GM19467 (cell line): ENCODE measurements at regions not wholly inside any gene's neighbourhood (a gene's known extent, or its start where the extent isn't known, plus 50 kb on each side); places are given as distances from the start of the nearest gene placed in this dataset.

ENCODE experiments used
- ATAC-seq: cut with Tn5 transposase; IDR thresholded peaks from one replicate; pipeline ENCODE4 v1.9.1; 2021; ENCODE audit warnings: mild to moderate bottlenecking, moderate library complexity; ENCODE audit not compliant: unreplicated experiment

GRCh38 chr13:73286177-73286576, 227.4 kb downstream of the KLF5 start:
- no peak for ATAC-seq

GRCh38 chr13:73284081-73284874, 225.5 kb downstream of the KLF5 start:
- no peak for ATAC-seq

- ATAC-seq, result no peak
Measured at GRCh38 chr13:73283636-73284035, 224.8 kb downstream of the KLF5 start.

- no peak for ATAC-seq
Measured at GRCh38 chr13:73281746-73282145, 222.9 kb downstream of the KLF5 start.

- ATAC-seq, result no peak
Measured at GRCh38 chr13:73278186-73278585, 219.4 kb downstream of the KLF5 start.

- no peak for ATAC-seq
Measured at GRCh38 chr13:73275163-73275562, 216.4 kb downstream of the KLF5 start.

GRCh38 chr13:73274147-73274546, 215.3 kb downstream of the KLF5 start:
- no peak for ATAC-seq

- ATAC-seq, result no peak
Measured at GRCh38 chr13:73273745-73274144, 214.9 kb downstream of the KLF5 start.

GRCh38 chr13:73273276-73273675, 214.5 kb downstream of the KLF5 start:
- ATAC-seq, result no peak

- no peak for ATAC-seq
Measured at GRCh38 chr13:73272831-73273230, 214.0 kb downstream of the KLF5 start.

GRCh38 chr13:73268306-73268705, 209.5 kb downstream of the KLF5 start:
- ATAC-seq, result no peak

- ATAC-seq, result no peak
Measured at GRCh38 chr13:73266640-73267180, 207.9 kb downstream of the KLF5 start.

- no peak for ATAC-seq
Measured at GRCh38 chr13:73262862-73263627, 204.2 kb downstream of the KLF5 start.

- no peak for ATAC-seq
Measured at GRCh38 chr13:73261739-73262216, 203.0 kb downstream of the KLF5 start.

GRCh38 chr13:73259061-73260017, 200.5 kb downstream of the KLF5 start:
- no peak for ATAC-seq

- ATAC-seq, result no peak
Measured at GRCh38 chr13:73258406-73258805, 199.6 kb downstream of the KLF5 start.

GRCh38 chr13:73254827-73255226, 196.0 kb downstream of the KLF5 start:
- no peak for ATAC-seq

GRCh38 chr13:73251626-73252265, 192.9 kb downstream of the KLF5 start:
- no peak for ATAC-seq

GRCh38 chr13:73250061-73250460, 191.3 kb downstream of the KLF5 start:
- ATAC-seq, result no peak
